Central memory CD8-positive, alpha-beta T cell (primary cell): ENCODE measurements at regions not wholly inside any gene's neighbourhood (a gene's known extent, or its start where the extent isn't known, plus 50 kb on each side); places are given as distances from the start of the nearest gene placed in this dataset.

Experiments used
- ATAC-seq: fragments of 150-1000 bp; cut with Tn5 transposase; replicated peaks from 2 replicates; pipeline ENCODE4 v1.10.0; 2022; ENCODE audit warnings: mild to moderate bottlenecking, moderate FRiP score, moderate number of reproducible peaks; ENCODE audit not compliant: poor library complexity, severe bottlenecking; ENCODE audit errors: extremely low read depth
- DNase-seq, 2 donors: peaks; one replicate each; pipeline ENCODE4 v3.0.0; 2021; ENCODE audit warnings: low spot score in 2 of 2
- H3K27ac Mint-ChIP-seq: one replicate; pipeline ENCODE4 v1.8.0; 2022; ENCODE audit warnings: low read depth, mild to moderate bottlenecking, moderate library complexity, mixed read lengths
- H3K27me3 Mint-ChIP-seq: one replicate; pipeline ENCODE4 v1.8.0; 2022; ENCODE audit warnings: mixed read lengths
- H3K36me3 Mint-ChIP-seq: one replicate; pipeline ENCODE4 v1.8.0; 2022; ENCODE audit warnings: mild to moderate bottlenecking, moderate library complexity, mixed read lengths; ENCODE audit not compliant: insufficient read depth
- H3K4me1 Mint-ChIP-seq: one replicate; pipeline ENCODE4 v1.8.0; 2022; ENCODE audit warnings: mixed read lengths
- H3K4me3 Mint-ChIP-seq: one replicate; pipeline ENCODE4 v1.8.0; 2022; ENCODE audit warnings: mild to moderate bottlenecking, moderate library complexity, mixed read lengths
- H3K9me3 Mint-ChIP-seq: one replicate; pipeline ENCODE4 v1.8.0; 2022; ENCODE audit warnings: mixed read lengths

DNA sequence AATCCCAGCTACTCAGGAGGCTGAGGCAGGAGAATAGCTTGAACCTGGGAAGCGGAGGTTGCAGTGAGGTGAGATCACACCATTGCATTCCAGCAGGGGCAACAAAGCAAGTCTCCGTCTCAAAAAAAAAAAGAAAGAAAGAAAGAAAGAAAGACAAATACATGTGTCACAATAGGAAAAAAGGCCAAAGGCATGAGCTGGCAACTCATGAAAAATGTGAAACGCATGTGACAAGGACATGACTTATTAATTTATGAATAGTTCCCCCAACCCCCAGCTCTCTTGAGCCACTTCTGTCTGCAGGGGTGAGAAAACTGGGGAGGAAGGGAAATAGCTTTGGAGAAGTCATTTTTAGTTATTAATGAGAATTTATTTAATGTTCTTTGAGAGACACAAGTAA lies 120.6 kb downstream of the AIPL1 start:
- Mint-ChIP-seq H3K27me3 (peaks cover 63% of the 10 kb centered on the region), H3K4me3 (no peak overlapping the region), H3K36me3 (no peaks in the 10 kb centered on the region), H3K4me1 (no peaks in the 10 kb centered on the region), H3K27ac (no peak overlapping the region), H3K9me3 (no peaks in the 10 kb centered on the region)
- ATAC-seq (no peak), DNase-seq (no peak)

DNA sequence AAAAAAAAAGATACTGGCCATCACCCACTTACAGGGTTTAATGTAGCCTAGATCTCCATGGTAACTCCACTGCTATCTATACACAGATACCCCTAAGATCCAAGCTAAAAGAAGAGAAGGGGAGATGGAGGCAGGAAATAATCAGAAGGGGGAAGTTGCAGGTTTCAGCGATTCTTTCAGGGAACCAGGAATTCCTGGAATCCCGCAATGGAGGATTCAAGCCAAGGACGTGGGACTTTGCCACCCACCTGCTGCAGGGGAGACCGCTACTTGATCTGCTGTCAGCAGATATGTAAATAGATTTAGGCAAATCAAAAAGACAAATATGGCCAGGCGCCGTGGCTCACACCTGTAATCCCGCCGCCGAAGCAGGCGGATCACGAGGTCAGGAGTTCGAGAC lies 121.1 kb downstream of the AIPL1 start:
- Mint-ChIP-seq H3K36me3 (no peaks in the 10 kb centered on the region), H3K9me3 (no peaks in the 10 kb centered on the region), H3K27ac (no peak overlapping the region), H3K4me1 (no peaks in the 10 kb centered on the region), H3K4me3 (no peak overlapping the region), H3K27me3 (peaks cover 63% of the 10 kb centered on the region)
- no peak for DNase-seq
- no peak for ATAC-seq

DNA sequence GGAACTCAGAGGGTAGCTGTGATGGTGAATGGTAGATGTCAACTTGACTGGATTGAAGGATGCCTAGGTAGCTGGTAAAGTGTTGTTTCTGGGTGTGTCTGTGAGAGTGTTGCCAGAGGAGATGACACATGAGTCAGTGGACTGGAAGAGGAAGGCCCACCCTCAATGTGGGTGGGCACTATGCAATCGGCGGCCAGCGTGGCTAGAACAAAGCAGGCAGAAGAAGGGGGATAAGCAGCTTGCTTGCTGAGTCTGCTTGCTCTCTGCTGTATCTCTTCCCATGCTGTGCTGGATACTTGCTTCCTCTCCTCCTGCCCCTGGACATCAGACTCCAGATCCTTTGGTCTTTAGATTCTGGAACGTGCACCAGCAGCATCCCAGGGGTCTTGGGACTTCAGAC lies 128.1 kb downstream of the AIPL1 start:
- DNase-seq = no peak
- Mint-ChIP-seq H3K4me3 (no peak overlapping the region), H3K4me1 (no peaks in the 10 kb centered on the region), H3K9me3 (no peaks in the 10 kb centered on the region), H3K27me3 (peaks cover 70% of the 10 kb centered on the region), H3K36me3 (no peaks in the 10 kb centered on the region), H3K27ac (no peak overlapping the region)
- no peak for ATAC-seq

DNA sequence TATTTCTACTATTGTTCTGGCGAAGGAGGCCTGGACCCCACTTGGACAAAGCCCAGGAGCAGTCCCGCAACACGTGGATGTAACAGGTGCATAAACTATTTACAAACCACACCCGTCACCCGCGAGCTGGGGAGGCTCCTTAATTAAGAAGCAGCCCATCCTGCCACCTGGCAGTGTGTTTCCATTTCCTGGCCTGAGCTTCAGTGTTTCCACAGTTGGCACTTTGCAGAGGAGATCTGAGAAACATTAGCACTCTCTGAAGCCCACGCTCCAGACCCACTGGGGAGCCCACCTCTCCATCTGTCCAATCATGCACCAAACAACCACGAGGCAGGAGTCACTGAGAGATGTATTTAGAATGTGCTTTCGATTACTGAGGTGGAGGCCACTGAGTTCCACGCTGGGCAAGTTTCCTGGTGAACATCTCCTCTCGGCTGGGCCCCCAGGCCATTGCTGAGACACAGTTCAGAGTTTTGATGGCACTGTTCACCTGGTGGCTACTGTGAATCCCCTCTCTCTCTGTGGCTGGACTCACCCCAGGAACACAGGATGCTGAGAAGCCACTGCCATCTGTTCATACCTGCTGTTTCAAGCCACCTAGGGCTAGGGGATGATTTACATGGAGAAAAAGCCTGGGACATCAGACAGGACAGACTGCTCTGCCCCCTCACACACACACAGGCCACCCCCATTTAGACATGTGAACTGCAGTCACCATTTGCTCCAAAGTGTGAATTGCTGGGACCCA lies 129.1 kb downstream of the AIPL1 start:
- H3K36me3 Mint-ChIP-seq = no peaks in the 10 kb centered on the region
- H3K4me1 Mint-ChIP-seq = no peaks in the 10 kb centered on the region
- DNase-seq = no peak
- H3K27ac Mint-ChIP-seq = no peak overlapping the region
- no peaks in the 10 kb centered on the region for H3K9me3 Mint-ChIP-seq
- H3K4me3 Mint-ChIP-seq = no peak overlapping the region
- H3K27me3 Mint-ChIP-seq = peaks cover 73% of the 10 kb centered on the region
- no peak for ATAC-seq

DNA sequence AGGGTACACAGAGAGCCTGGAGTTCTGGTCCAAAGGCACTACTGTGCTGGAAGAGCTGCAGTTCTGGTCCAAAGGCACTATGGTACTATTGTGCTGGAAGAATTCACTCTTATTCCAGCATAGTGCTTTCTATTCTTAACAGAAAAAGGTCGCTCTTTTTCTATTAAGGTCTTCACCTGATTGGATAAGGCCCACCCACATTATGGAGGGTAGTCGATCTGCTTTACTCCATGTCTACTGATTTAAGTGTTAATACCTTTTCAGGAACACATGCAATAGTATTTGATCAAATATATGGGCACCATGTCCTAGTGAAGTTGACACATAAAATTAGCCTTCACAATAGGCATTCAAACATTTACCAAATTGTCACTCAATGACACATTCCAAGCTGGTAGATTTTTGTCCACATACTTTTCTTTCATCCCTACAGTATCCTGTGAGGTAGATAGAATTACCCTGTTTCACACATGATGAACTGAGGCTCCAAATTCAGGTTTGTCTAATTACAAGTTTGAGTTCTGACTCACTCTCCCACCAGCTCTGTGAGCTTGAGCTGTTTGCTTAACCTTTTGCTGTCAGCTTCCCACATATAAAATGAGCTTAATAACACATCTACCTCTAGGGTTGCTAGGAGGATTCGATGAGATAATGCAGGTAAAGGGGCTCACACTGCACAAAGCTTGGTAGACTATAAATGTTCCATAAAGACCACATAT lies 129.9 kb downstream of the AIPL1 start:
- Mint-ChIP-seq H3K36me3 (no peaks in the 10 kb centered on the region), H3K4me3 (no peak overlapping the region), H3K27ac (no peak overlapping the region), H3K27me3 (peaks cover 73% of the 10 kb centered on the region), H3K4me1 (no peaks in the 10 kb centered on the region), H3K9me3 (no peaks in the 10 kb centered on the region)
- ATAC-seq = no peak
- DNase-seq = no peak

DNA sequence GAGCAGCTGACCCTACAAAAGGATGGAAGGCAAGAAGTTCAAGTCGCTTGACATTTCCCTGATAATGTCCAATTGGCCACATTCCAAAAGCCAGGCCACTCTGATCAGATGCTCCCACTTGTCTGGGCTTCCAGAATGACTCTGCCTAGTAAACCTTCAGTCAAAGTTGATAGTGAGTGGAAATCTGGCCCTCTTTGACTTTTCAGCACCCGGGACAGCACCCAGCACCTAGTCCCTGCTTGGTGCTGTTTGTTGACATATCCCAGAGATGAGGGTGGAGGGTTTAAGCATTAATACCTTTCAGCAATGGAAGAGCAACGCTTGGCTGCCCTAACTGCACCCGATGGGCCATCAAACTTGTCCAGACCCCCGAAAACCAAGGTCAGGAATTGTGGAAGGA lies 131.3 kb downstream of the AIPL1 start:
- Mint-ChIP-seq H3K4me3 (no peak overlapping the region), H3K4me1 (no peaks in the 10 kb centered on the region), H3K9me3 (no peaks in the 10 kb centered on the region), H3K36me3 (no peaks in the 10 kb centered on the region), H3K27ac (no peak overlapping the region), H3K27me3 (peaks cover 83% of the 10 kb centered on the region)
- ATAC-seq (no peak), DNase-seq (no peak)

DNA sequence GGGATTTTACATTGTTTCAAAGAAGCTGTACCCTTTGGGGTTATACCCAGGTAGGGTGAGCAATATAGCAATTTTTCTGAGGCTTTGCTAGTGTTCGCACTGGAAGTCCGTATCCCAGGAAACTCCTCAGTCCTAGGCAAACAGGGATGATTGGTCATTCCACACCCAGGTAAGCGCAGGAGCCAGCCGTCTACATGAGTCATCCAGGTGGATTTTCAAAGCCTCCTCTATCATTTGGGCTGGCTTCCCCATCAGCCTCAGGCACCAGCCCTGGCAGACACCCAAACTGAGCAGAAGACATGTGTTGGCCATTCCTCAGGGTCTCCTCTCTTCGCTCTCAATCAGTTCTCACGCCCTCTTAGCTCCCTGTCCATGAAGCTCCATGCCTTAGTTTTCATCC lies 135.6 kb downstream of the AIPL1 start:
- H3K9me3 Mint-ChIP-seq = no peaks in the 10 kb centered on the region
- no peak overlapping the region for H3K4me3 Mint-ChIP-seq
- H3K4me1 Mint-ChIP-seq = no peaks in the 10 kb centered on the region
- ATAC-seq = no peak
- peaks cover 2% of the 10 kb centered on the region for H3K36me3 Mint-ChIP-seq
- peaks cover 87% of the 10 kb centered on the region for H3K27me3 Mint-ChIP-seq
- no peak overlapping the region for H3K27ac Mint-ChIP-seq
- DNase-seq = no peak

DNA sequence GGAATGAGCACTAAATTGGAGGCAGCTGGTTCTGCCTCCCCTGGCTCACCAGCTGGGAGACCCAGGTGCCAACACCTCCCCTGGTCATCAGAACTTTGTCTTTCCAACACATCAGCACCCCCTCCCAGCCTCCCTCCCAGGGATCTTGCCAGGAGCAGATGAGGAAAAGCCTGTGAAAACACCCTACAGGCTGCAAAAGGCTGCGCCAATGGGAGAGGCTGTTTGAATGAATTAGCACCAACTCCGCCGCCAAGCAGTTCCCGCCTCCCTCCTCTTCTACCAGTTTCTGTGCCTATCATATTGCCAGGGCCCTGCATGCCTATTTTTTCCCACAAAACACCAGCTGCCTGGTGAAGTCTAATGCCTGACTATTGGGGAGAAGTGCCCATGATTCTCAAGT lies 137.0 kb downstream of the AIPL1 start:
- no peaks in the 10 kb centered on the region for H3K9me3 Mint-ChIP-seq
- ATAC-seq = no peak
- peaks cover 2% of the 10 kb centered on the region for H3K36me3 Mint-ChIP-seq
- no peak for DNase-seq
- no peak overlapping the region for H3K27ac Mint-ChIP-seq
- no peaks in the 10 kb centered on the region for H3K4me1 Mint-ChIP-seq
- no peak overlapping the region for H3K4me3 Mint-ChIP-seq
- H3K27me3 Mint-ChIP-seq = peaks cover 83% of the 10 kb centered on the region

DNA sequence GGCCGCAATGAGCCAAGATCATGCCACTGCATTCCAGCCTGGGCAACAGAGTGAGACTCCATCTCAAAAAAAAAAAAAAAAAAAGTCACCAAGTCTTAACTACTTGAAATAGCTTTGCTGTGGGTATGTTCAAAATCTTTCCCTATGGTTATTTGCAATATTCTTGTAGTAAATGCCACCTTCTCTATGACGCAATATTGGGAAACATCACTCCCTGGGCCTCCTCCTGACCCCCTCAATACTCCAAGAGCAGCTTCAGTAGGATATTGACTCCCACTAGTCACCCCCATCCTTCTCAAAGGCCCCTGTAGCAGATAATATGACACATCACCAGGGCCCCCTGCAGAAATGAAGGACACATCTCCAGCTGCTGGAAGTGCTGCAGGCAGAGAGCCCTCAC lies 137.8 kb downstream of the AIPL1 start:
- ATAC-seq (no peak), DNase-seq (no peak)

DNA sequence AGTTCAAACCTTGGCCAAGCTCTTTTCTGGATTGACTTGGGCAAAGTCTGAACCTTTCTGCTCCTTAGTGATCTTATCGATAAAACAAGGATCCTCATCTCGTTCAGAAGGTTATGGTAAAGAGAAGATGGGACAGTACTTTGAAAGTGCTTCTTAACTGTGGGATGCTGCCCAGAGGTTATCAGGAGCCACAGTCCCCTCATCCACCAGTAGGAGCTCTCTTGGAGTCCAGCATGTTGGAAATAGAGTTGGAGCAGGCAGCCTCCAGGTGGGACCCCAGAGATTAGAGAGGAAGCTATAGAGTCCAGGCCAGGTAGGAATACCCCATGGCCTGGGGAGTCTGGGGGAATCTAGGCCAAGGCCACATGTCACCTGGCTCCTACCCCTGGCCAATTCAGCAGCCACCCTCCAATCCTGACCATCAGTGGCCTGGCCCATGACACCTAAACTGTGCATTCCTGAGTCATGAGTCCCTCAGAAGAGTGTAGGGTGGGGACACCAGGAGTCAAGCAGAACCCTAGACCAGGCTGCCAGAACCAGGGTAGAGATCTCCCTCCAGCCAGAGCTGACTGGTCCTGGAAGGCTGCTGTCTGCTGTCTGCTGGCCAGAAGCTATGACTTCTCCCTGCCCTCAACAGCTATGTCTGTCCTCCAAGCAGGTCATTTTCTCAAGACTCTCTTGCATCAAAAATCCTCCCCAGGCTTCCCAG lies 144.3 kb downstream of the AIPL1 start:
- H3K27me3 Mint-ChIP-seq = peaks cover 63% of the 10 kb centered on the region
- ATAC-seq (no peak), DNase-seq (no peak)
- no peaks in the 10 kb centered on the region for H3K36me3 Mint-ChIP-seq
- no peaks in the 10 kb centered on the region for H3K4me1 Mint-ChIP-seq
- H3K4me3 Mint-ChIP-seq = no peak overlapping the region
- H3K9me3 Mint-ChIP-seq = no peaks in the 10 kb centered on the region
- H3K27ac Mint-ChIP-seq = no peak overlapping the region

More for the DNA sequence above, 137.8 kb downstream of the AIPL1 start:
- peaks cover 81% of the 10 kb centered on the region for H3K27me3 Mint-ChIP-seq
- H3K27ac Mint-ChIP-seq = no peak overlapping the region
- no peaks in the 10 kb centered on the region for H3K4me1 Mint-ChIP-seq
- H3K4me3 Mint-ChIP-seq = no peak overlapping the region
- H3K36me3 Mint-ChIP-seq = peaks cover 2% of the 10 kb centered on the region
- H3K9me3 Mint-ChIP-seq = no peaks in the 10 kb centered on the region

DNA sequence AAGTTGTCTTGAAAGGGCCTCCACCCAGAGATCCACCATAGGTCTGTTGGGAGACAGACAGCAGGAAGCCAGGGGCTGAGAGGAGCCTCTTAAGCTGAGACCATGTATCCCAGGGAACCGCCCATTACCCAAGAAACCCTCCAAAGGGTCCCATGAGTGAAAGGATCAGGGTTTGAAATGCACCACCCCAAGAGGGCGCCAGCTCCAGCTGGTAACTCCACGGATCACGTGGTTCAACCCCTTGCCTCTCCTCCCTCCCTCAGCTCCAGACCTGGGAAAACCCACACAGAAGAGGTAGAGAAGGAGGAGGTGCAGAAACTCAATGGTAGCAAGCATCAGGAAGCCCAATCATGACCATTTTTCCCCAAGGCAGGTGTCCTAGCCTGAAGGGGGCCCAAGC lies 148.7 kb downstream of the AIPL1 start:
- H3K4me1 Mint-ChIP-seq = no peaks in the 10 kb centered on the region
- ATAC-seq = no peak
- no peak overlapping the region for H3K27ac Mint-ChIP-seq
- H3K36me3 Mint-ChIP-seq = no peaks in the 10 kb centered on the region
- H3K9me3 Mint-ChIP-seq = no peaks in the 10 kb centered on the region
- peaks cover 35% of the 10 kb centered on the region for H3K27me3 Mint-ChIP-seq
- no peak for DNase-seq
- H3K4me3 Mint-ChIP-seq = no peak overlapping the region

DNA sequence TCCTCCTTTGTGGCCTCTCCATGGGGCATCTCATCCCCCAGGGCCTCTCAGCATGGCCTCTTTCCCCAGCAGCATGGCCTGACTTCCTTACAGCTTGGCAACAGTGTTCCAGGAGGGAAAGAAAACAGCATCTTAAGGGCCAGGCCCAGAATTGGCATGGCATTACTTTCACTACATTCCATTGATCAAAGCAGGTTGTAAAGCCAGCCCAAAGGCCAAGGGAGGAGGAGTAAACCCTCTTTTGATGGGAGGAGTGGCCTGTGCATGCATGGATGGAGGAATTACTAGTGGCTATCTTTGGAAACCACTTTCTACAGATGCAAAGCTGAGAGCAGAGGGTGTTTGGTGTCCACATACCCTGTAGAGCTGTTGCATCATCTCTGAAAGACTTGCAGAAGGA lies 149.4 kb downstream of the AIPL1 start:
- Mint-ChIP-seq H3K27me3 (peaks cover 38% of the 10 kb centered on the region), H3K4me3 (no peak overlapping the region), H3K4me1 (no peaks in the 10 kb centered on the region), H3K9me3 (no peaks in the 10 kb centered on the region), H3K27ac (no peak overlapping the region), H3K36me3 (no peaks in the 10 kb centered on the region)
- DNase-seq = no peak
- no peak for ATAC-seq

DNA sequence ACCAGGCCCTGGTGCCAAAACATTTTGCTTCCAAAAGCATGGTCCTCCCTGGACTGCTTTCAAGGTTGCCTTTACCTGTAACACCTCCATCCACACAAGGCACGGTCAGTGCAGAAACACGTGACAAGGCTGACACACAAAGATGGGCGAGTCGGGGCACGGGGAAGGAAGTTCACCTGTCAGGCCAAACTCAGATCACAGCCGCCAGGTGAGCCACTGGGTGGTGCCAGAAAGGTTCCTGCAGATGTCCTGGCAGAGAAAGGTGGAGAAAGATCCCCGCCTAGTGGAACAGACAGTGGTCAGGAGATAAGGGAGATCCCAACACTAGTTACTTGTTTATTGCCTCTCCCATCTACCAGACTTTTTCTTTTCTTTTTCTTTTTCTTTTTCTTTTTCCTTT lies 155.3 kb downstream of the AIPL1 start:
- H3K27ac Mint-ChIP-seq = no peak overlapping the region
- ATAC-seq (no peak), DNase-seq (no peak)
- H3K4me1 Mint-ChIP-seq = no peaks in the 10 kb centered on the region
- no peaks in the 10 kb centered on the region for H3K36me3 Mint-ChIP-seq
- no peak overlapping the region for H3K4me3 Mint-ChIP-seq
- H3K27me3 Mint-ChIP-seq = peaks cover 33% of the 10 kb centered on the region
- no peaks in the 10 kb centered on the region for H3K9me3 Mint-ChIP-seq
